ENCODE measurements at regions not wholly inside any gene's neighbourhood (a gene's known extent, or its start where the extent isn't known, plus 50 kb on each side); places are given as distances from the start of the nearest gene placed in this dataset.

- TF ChIP-seq CTCF (IDR thresholded peaks at IDR 0.05): no peak
- TF ChIP-seq EP300 (IDR thresholded peaks at IDR 0.05): no peak
- no peak for TF ChIP-seq POLR2AphosphoS5 (IDR thresholded peaks at IDR 0.05)
- no peak for TF ChIP-seq POLR2A (IDR thresholded peaks at IDR 0.05)
- H3K36me3 ChIP-seq: no peaks in the 10 kb centered on the region
- H3K27ac ChIP-seq: no peak overlapping the region
- intact Hi-C loops (cut with DNase I): no loop called here
- no peaks in the 10 kb centered on the region for H3K27me3 ChIP-seq
- no peak for DNase-seq
- WGBS, 2 donors: 83 to 87% methylated on average over 3 of the region's 3 CpGs
- H3K9me3 ChIP-seq: no peaks in the 10 kb centered on the region
- H3K4me1 ChIP-seq: peaks cover 0 to 9% (median 6%) of the 10 kb centered on the region in 4 donors
- H3K4me3 ChIP-seq: no peak overlapping the region
Observed at GRCh38 chr6:126535138-126535537, 195.2 kb downstream of the CENPW start.

GRCh38 chr6:126535595-126535994 lies 195.7 kb downstream of the CENPW start:
- Histone ChIP-seq H3K4me1 (peaks cover 0 to 11% (median 4%) of the 10 kb centered on the region in 4 donors), H3K9me3 (no peaks in the 10 kb centered on the region), H3K36me3 (no peaks in the 10 kb centered on the region), H3K27me3 (no peaks in the 10 kb centered on the region), H3K4me3 (no peak overlapping the region), H3K27ac (no peak overlapping the region)
- no peak for DNase-seq
- intact Hi-C loops (cut with DNase I): no loop called here
- 90 to 92% methylated on average over 3 of the region's 3 CpGs for WGBS, 2 donors
- TF ChIP-seq POLR2AphosphoS5 (IDR thresholded peaks at IDR 0.05) (no peak), EP300 (IDR thresholded peaks at IDR 0.05) (no peak), POLR2A (IDR thresholded peaks at IDR 0.05) (no peak), CTCF (IDR thresholded peaks at IDR 0.05) (no peak)

GRCh38 chr6:126537061-126537816 lies 197.3 kb downstream of the CENPW start:
- intact Hi-C loops (cut with DNase I): no loop called here
- WGBS, 2 donors: 84 to 89% methylated on average over 1 of the region's 1 CpG
- Histone ChIP-seq H3K27me3 (no peaks in the 10 kb centered on the region), H3K9me3 (no peaks in the 10 kb centered on the region), H3K36me3 (no peaks in the 10 kb centered on the region), H3K4me3 (no peak overlapping the region), H3K4me1 (peaks cover 0 to 12% (median 7%) of the 10 kb centered on the region in 4 donors), H3K27ac (no peak overlapping the region)
- DNase-seq: no peak
- no peak for TF ChIP-seq EP300 (IDR thresholded peaks at IDR 0.05)
- no peak for TF ChIP-seq POLR2A (IDR thresholded peaks at IDR 0.05)
- TF ChIP-seq POLR2AphosphoS5 (IDR thresholded peaks at IDR 0.05): no peak

GRCh38 chr6:126539022-126539421 lies 199.1 kb downstream of the CENPW start:
- no peak for TF ChIP-seq EP300 (IDR thresholded peaks at IDR 0.05)
- TF ChIP-seq POLR2AphosphoS5 (IDR thresholded peaks at IDR 0.05): no peak
- TF ChIP-seq POLR2A (IDR thresholded peaks at IDR 0.05): no peak
- TF ChIP-seq CTCF (IDR thresholded peaks at IDR 0.05): no peak
- Histone ChIP-seq H3K36me3 (no peaks in the 10 kb centered on the region), H3K27me3 (no peaks in the 10 kb centered on the region), H3K9me3 (no peaks in the 10 kb centered on the region), H3K27ac (no peak overlapping the region), H3K4me1 (peaks cover 0 to 12% (median 7%) of the 10 kb centered on the region in 4 donors), H3K4me3 (no peak overlapping the region)
- no peak for DNase-seq
- intact Hi-C loops (cut with DNase I): no loop called here

GRCh38 chr6:126540161-126540560 lies 200.2 kb downstream of the CENPW start:
- Histone ChIP-seq H3K4me3 (no peak overlapping the region), H3K9me3 (no peaks in the 10 kb centered on the region), H3K27me3 (no peaks in the 10 kb centered on the region), H3K36me3 (no peaks in the 10 kb centered on the region), H3K4me1 (peaks cover 0 to 12% (median 7%) of the 10 kb centered on the region in 4 donors), H3K27ac (no peak overlapping the region)
- no peak for TF ChIP-seq POLR2AphosphoS5 (IDR thresholded peaks at IDR 0.05)
- TF ChIP-seq EP300 (IDR thresholded peaks at IDR 0.05): no peak
- TF ChIP-seq CTCF (IDR thresholded peaks at IDR 0.05): no peak
- no peak for TF ChIP-seq POLR2A (IDR thresholded peaks at IDR 0.05)
- intact Hi-C loops (cut with DNase I): no loop called here
- no peak for DNase-seq
